ENCODE measurements at regions not wholly inside any gene's neighbourhood (a gene's known extent, or its start where the extent isn't known, plus 50 kb on each side); places are given as distances from the start of the nearest gene placed in this dataset.
A peak's percentile ranks its signal among the peaks of the same experiment; 100 is the strongest.
"Not testable (repeated sequence)": the region's sequence is repeated elsewhere in the genome, so short reads cannot be mapped to it uniquely, and the experiment has no call there.

GRCh38 chr2:84132370-84132769, 326.7 kb downstream of the SUCLG1 start:
- DNase-seq, result no peak

- no peak for DNase-seq
Observed at GRCh38 chr2:84131278-84131830, 327.7 kb downstream of the SUCLG1 start.

- DNase-seq, result no peak
Observed at GRCh38 chr2:84129018-84129417, 330.1 kb downstream of the SUCLG1 start.

GRCh38 chr2:84127812-84128211, 331.3 kb downstream of the SUCLG1 start:
- DNase-seq, result not testable (repeated sequence)

- DNase-seq, result no peak
Observed at GRCh38 chr2:84126530-84126929, 332.6 kb downstream of the SUCLG1 start.

- DNase-seq, result no peak
Observed at GRCh38 chr2:84126084-84126483, 333.0 kb downstream of the SUCLG1 start.

- DNase-seq, result no peak
Observed at GRCh38 chr2:84116143-84116542, 342.9 kb downstream of the SUCLG1 start.

- DNase-seq, result no peak
Observed at GRCh38 chr2:84115173-84115857, 343.8 kb downstream of the SUCLG1 start.

GRCh38 chr2:84103816-84104527, 355.1 kb downstream of the SUCLG1 start:
- DNase-seq, result not testable (repeated sequence)

- DNase-seq, result no peak
Observed at GRCh38 chr2:84102274-84102673, 356.8 kb downstream of the SUCLG1 start.

GRCh38 chr2:84088656-84089055, 370.4 kb downstream of the SUCLG1 start:
- DNase-seq, result no peak

GRCh38 chr2:84085562-84085961, 373.5 kb downstream of the SUCLG1 start:
- no peak for DNase-seq

GRCh38 chr2:84084856-84085255, 374.2 kb downstream of the SUCLG1 start:
- DNase-seq, result no peak

- DNase-seq, result no peak
Observed at GRCh38 chr2:84083984-84084383, 375.1 kb downstream of the SUCLG1 start.

- DNase-seq, result no peak
Observed at GRCh38 chr2:84078471-84078870, 380.6 kb downstream of the SUCLG1 start.

GRCh38 chr2:84077496-84077895, 381.6 kb downstream of the SUCLG1 start:
- peak; percentile 27 for DNase-seq

- DNase-seq, result no peak
Observed at GRCh38 chr2:84071050-84071449, 388.0 kb downstream of the SUCLG1 start.

GRCh38 chr2:84065857-84066256, 393.2 kb downstream of the SUCLG1 start:
- no peak for DNase-seq

- DNase-seq, result no peak
Observed at GRCh38 chr2:84057917-84058560, 401.0 kb downstream of the SUCLG1 start.

- no peak for DNase-seq
Observed at GRCh38 chr2:84055816-84056215, 403.3 kb downstream of the SUCLG1 start.

- not testable (repeated sequence) for DNase-seq
Observed at GRCh38 chr2:84054577-84054976, 404.5 kb downstream of the SUCLG1 start.

- no peak for DNase-seq
Observed at GRCh38 chr2:84052913-84053312, 406.2 kb downstream of the SUCLG1 start.

GRCh38 chr2:84052043-84052442, 407.0 kb downstream of the SUCLG1 start:
- no peak for DNase-seq

All from fibroblast of skin of scalp (primary cell).